Osteocyte (in vitro differentiated cells): ENCODE measurements at regions not wholly inside any gene's neighbourhood (a gene's known extent, or its start where the extent isn't known, plus 50 kb on each side); places are given as distances from the start of the nearest gene placed in this dataset.

ENCODE experiments used
- DNase-seq: peaks from one replicate; pipeline ENCODE4 v3.0.0; 2021; ENCODE audit warnings: mixed read lengths; ENCODE audit not compliant: unreplicated experiment; ENCODE audit errors: extremely low spot score
- H3K27ac Mint-ChIP-seq: one replicate; pipeline ENCODE4 v1.8.0; 2021; ENCODE audit warnings: mild to moderate bottlenecking, mixed read lengths; ENCODE audit not compliant: unreplicated experiment
- H3K27me3 Mint-ChIP-seq: one replicate; pipeline ENCODE4 v1.8.0; 2021; ENCODE audit warnings: mixed read lengths; ENCODE audit not compliant: unreplicated experiment
- H3K36me3 Mint-ChIP-seq: one replicate; pipeline ENCODE4 v1.8.0; 2021; ENCODE audit warnings: mixed read lengths; ENCODE audit not compliant: unreplicated experiment
- H3K4me1 Mint-ChIP-seq: one replicate; pipeline ENCODE4 v1.8.0; 2021; ENCODE audit warnings: mixed read lengths; ENCODE audit not compliant: unreplicated experiment
- H3K4me3 Mint-ChIP-seq: one replicate; pipeline ENCODE4 v1.8.0; 2021; ENCODE audit warnings: mild to moderate bottlenecking, moderate library complexity, mixed read lengths; ENCODE audit not compliant: unreplicated experiment
- H3K9me3 Mint-ChIP-seq: one replicate; pipeline ENCODE4 v1.8.0; 2021; ENCODE audit warnings: mixed read lengths; ENCODE audit not compliant: unreplicated experiment
- TF ChIP-seq, protein P1 (sequence below): fragments of 200-600 bp; sonication (generic); IDR thresholded peaks from 2 replicates; pipeline ENCODE4 v1.5.0; 2021; ENCODE audit warnings: antibody characterized with exemption, mild to moderate bottlenecking, moderate library complexity

DNA sequence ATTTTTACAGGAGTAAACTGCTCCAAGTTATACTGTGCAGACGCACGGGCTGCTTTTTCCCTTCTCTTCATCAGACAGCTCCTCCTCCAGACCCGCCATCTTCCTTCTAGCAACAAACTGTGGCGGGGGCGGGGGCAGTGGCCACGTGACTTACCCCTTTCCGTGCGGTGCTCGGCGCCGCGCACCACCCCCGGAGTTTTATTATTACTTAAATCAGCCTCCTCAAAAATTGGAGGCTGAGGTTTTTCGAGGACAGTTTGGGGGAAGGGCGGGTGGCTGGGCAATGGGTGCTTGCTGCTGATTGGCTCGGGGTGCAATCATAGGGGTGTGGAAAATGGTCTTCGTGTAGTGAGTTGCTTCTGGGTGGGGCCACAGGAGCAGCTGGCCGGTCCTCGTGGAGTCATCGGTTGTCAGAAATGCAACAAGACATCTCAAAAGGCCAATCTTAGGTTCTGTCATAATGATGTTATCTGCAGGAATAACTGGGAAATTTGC is 77.1 kb upstream of the MFGE8 start:
- no peaks in the 10 kb centered on the region for H3K36me3 Mint-ChIP-seq
- TF ChIP-seq, protein P1, sequence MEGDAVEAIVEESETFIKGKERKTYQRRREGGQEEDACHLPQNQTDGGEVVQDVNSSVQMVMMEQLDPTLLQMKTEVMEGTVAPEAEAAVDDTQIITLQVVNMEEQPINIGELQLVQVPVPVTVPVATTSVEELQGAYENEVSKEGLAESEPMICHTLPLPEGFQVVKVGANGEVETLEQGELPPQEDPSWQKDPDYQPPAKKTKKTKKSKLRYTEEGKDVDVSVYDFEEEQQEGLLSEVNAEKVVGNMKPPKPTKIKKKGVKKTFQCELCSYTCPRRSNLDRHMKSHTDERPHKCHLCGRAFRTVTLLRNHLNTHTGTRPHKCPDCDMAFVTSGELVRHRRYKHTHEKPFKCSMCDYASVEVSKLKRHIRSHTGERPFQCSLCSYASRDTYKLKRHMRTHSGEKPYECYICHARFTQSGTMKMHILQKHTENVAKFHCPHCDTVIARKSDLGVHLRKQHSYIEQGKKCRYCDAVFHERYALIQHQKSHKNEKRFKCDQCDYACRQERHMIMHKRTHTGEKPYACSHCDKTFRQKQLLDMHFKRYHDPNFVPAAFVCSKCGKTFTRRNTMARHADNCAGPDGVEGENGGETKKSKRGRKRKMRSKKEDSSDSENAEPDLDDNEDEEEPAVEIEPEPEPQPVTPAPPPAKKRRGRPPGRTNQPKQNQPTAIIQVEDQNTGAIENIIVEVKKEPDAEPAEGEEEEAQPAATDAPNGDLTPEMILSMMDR, result no peak
- no peaks in the 10 kb centered on the region for H3K9me3 Mint-ChIP-seq
- H3K4me3 Mint-ChIP-seq, result no peak overlapping the region
- no peak overlapping the region for H3K27ac Mint-ChIP-seq
- no peaks in the 10 kb centered on the region for H3K27me3 Mint-ChIP-seq
- DNase-seq, result no peak
- peaks cover 14% of the 10 kb centered on the region for H3K4me1 Mint-ChIP-seq

DNA sequence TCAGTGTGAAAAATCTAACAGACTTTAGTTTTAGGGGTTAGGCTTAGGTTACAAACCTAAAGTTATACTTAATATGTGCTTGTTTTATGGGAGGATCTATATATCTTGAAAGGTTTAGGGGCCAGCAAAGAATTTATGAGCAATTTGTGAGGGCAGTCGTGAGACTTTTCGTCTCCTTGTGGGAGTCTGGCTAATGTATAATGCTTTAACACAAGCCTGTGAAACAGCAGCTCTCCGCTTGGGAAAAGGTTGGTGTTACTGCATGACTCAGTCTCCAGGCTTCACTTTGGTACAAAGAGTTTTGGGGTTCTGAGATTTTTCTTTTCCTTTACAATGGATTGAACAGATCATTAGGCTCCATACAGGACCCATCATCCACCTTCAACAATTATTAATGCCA is 79.0 kb upstream of the MFGE8 start:
- TF ChIP-seq, protein P1, result no peak
- Mint-ChIP-seq H3K27ac (no peak overlapping the region), H3K36me3 (no peaks in the 10 kb centered on the region), H3K4me3 (no peak overlapping the region), H3K4me1 (peaks cover 14% of the 10 kb centered on the region), H3K27me3 (peaks cover 2% of the 10 kb centered on the region), H3K9me3 (no peaks in the 10 kb centered on the region)
- DNase-seq, result no peak

DNA sequence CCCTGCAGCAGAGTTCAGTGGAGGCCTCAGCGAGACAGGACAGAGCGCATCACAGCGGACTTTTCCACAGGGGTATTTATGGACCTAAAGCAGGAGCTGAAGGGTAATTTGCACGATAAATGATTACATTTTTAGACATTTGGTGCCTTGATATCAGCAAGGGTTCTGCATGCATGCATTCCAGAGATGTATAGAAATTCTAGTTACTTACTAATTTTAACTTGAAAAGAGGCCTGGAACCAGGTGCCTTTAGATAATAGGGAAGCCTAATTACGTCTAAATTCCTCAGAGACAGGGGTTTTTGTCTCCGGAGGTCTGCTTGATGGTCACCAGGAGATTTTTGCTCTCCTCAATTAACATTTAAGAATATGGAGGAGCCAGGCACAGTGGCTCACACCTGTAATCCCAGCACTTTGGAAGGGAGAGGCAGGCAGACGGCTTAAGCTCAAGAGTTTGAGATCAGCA is 79.8 kb upstream of the MFGE8 start:
- TF ChIP-seq, protein P1, result no peak
- Mint-ChIP-seq H3K36me3 (no peaks in the 10 kb centered on the region), H3K27ac (no peak overlapping the region), H3K4me3 (no peak overlapping the region), H3K4me1 (peaks cover 8% of the 10 kb centered on the region), H3K27me3 (peaks cover 2% of the 10 kb centered on the region), H3K9me3 (no peaks in the 10 kb centered on the region)
- no peak for DNase-seq

DNA sequence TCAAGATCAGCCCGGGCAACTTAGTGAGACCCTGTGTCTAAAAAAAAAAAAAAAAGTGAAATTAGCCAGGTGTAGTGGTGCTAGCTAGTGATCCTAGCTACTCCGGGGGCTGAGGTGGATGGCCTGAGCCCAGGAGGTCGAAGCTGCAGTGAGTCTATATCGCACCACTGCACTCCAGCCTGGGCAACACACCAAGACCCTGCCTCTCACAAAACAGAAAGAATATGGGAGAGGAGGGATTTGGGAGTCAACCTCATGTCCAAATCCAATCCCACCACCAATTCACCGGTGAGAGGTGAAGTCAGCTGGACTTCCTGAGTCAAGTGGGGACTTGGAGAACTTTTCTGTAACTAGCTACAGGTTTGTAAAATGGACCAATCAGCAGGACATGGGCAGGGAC is 80.5 kb upstream of the MFGE8 start:
- H3K36me3 Mint-ChIP-seq, result no peaks in the 10 kb centered on the region
- H3K27me3 Mint-ChIP-seq, result peaks cover 4% of the 10 kb centered on the region
- H3K4me3 Mint-ChIP-seq, result no peak overlapping the region
- H3K27ac Mint-ChIP-seq, result no peak overlapping the region
- H3K9me3 Mint-ChIP-seq, result no peaks in the 10 kb centered on the region
- TF ChIP-seq, protein P1, result no peak
- no peak for DNase-seq
- H3K4me1 Mint-ChIP-seq, result peaks cover 8% of the 10 kb centered on the region

DNA sequence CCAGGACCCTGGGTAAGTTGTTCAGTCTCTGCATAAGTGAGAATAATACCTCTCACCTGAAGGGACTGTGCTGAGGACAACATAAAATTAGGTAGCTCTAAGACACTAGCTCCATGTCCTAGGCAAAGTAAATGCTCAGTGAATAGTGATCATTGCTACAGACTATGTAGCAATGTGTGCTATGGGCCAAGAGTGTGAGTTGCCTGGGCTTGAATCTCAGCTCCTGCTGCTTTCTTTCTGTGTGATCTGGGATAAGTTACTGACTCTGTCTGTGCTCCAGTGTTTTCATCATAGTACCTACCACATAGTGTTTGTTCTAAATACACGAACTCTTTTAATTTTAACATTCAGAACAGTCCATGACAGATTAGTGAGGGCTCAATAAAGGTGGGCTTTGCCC is 81.1 kb upstream of the MFGE8 start:
- no peak overlapping the region for H3K27ac Mint-ChIP-seq
- H3K36me3 Mint-ChIP-seq, result no peaks in the 10 kb centered on the region
- TF ChIP-seq, protein P1, result no peak
- no peak overlapping the region for H3K4me3 Mint-ChIP-seq
- H3K9me3 Mint-ChIP-seq, result no peaks in the 10 kb centered on the region
- peaks cover 10% of the 10 kb centered on the region for H3K27me3 Mint-ChIP-seq
- DNase-seq, result no peak
- peaks cover 8% of the 10 kb centered on the region for H3K4me1 Mint-ChIP-seq
